Smooth muscle cell (in vitro differentiated cells): ENCODE measurements at regions not wholly inside any gene's neighbourhood (a gene's known extent, or its start where the extent isn't known, plus 50 kb on each side); places are given as distances from the start of the nearest gene placed in this dataset.

ENCODE experiments used
- DNase-seq: peaks from one replicate; lab custom pipeline; 2025; ENCODE audit not compliant: unreplicated experiment; lab: John Stamatoyannopoulos, UW
- H2AFZ ChIP-seq: fragments of 200-600 bp; sonication (generic); 2 replicates; pipeline ENCODE4 v1.6.0; 2016; ENCODE audit warnings: antibody characterized with exemption, low read depth, mild to moderate bottlenecking
- H3F3A ChIP-seq: fragments of 200-600 bp; sonication (generic); 2 replicates; pipeline ENCODE4 v1.6.0; 2017; ENCODE audit warnings: antibody characterized with exemption, low read depth
- H3K27ac ChIP-seq: fragments of 200-600 bp; sonication (generic); 2 replicates; pipeline ENCODE4 v1.5.1; 2016; ENCODE audit warnings: low read depth, mild to moderate bottlenecking
- H3K27me3 ChIP-seq: fragments of 200-600 bp; sonication (generic); 2 replicates; pipeline ENCODE4 v1.6.1; 2016; ENCODE audit warnings: low read depth, mild to moderate bottlenecking
- H3K36me3 ChIP-seq: fragments of 200-600 bp; sonication (generic); 2 replicates; pipeline ENCODE4 v1.5.1; 2016; ENCODE audit warnings: low read depth
- H3K4me1 ChIP-seq: fragments of 200-600 bp; sonication (generic); 2 replicates; pipeline ENCODE4 v1.5.1; 2016; ENCODE audit warnings: low read depth
- H3K4me2 ChIP-seq: fragments of 200-600 bp; sonication (generic); 2 replicates; pipeline ENCODE4 v1.6.0; 2016; ENCODE audit warnings: mild to moderate bottlenecking
- H3K4me3 ChIP-seq: fragments of 200-600 bp; sonication (generic); 2 replicates; pipeline ENCODE4 v1.5.1; 2016; ENCODE audit warnings: mild to moderate bottlenecking
- H3K79me2 ChIP-seq: fragments of 200-600 bp; sonication (generic); 2 replicates; pipeline ENCODE4 v1.6.0; 2016; ENCODE audit warnings: low read depth, mild to moderate bottlenecking
- H3K9ac ChIP-seq: fragments of 200-600 bp; sonication (generic); 2 replicates; pipeline ENCODE4 v1.6.0; 2016; ENCODE audit warnings: low read depth
- H3K9me3 ChIP-seq: fragments of 200-600 bp; sonication (generic); replicated peaks from 2 replicates; pipeline ENCODE4 v1.5.1; 2016; ENCODE audit warnings: low read depth
- H4K20me1 ChIP-seq: fragments of 200-600 bp; sonication (generic); 2 replicates; pipeline ENCODE4 v1.6.0; 2016; ENCODE audit warnings: low read depth
- WGBS: methylation state at CpG from one replicate; pipeline ENCODE4 v1.1.7; 2016; ENCODE audit warnings: low lambda C conversion rate; 5-methylcytosine and 5-hydroxymethylcytosine counted together
- TF ChIP-seq, protein P1 (sequence below): fragments of 200-600 bp; sonication (generic); IDR thresholded peaks from 2 replicates; pipeline ENCODE4 v1.5.1; 2017; ENCODE audit warnings: borderline replicate concordance, mild to moderate bottlenecking, antibody characterized with exemption; ENCODE audit not compliant: insufficient read depth, poor library complexity, severe bottlenecking

DNA sequence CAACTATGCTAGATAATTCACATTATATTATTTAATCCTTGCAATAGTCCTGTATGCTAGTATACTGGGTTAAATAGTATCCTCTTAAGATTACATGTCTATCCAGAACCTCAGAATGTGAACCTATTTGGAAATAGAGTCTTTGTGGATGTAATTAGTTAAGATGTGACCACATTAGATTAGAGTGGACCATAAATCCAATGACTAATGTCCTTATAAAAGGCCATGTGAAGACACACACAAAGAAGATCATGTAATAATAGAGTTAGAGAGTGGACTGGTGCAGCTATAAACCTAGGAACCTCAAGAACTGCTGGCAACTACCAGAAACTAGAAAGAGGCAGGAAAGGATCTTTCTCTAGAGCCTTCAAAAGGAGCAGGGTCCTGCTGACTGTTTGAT lies 263.6 kb upstream of the PTGER4 start:
- no peak overlapping the region for H3K9ac ChIP-seq
- no peak overlapping the region for H3K4me3 ChIP-seq
- H3K79me2 ChIP-seq = no peaks in the 10 kb centered on the region
- H3K27ac ChIP-seq = no peak overlapping the region
- H3K36me3 ChIP-seq = no peaks in the 10 kb centered on the region
- no peaks in the 10 kb centered on the region for H3F3A ChIP-seq
- H3K4me2 ChIP-seq = no peak overlapping the region
- DNase-seq = no peak
- H2AFZ ChIP-seq = no peak overlapping the region
- TF ChIP-seq, protein P1, sequence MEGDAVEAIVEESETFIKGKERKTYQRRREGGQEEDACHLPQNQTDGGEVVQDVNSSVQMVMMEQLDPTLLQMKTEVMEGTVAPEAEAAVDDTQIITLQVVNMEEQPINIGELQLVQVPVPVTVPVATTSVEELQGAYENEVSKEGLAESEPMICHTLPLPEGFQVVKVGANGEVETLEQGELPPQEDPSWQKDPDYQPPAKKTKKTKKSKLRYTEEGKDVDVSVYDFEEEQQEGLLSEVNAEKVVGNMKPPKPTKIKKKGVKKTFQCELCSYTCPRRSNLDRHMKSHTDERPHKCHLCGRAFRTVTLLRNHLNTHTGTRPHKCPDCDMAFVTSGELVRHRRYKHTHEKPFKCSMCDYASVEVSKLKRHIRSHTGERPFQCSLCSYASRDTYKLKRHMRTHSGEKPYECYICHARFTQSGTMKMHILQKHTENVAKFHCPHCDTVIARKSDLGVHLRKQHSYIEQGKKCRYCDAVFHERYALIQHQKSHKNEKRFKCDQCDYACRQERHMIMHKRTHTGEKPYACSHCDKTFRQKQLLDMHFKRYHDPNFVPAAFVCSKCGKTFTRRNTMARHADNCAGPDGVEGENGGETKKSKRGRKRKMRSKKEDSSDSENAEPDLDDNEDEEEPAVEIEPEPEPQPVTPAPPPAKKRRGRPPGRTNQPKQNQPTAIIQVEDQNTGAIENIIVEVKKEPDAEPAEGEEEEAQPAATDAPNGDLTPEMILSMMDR = no peak
- no peaks in the 10 kb centered on the region for H4K20me1 ChIP-seq
- no peaks in the 10 kb centered on the region for H3K4me1 ChIP-seq
- no peaks in the 10 kb centered on the region for H3K27me3 ChIP-seq
- no peaks in the 10 kb centered on the region for H3K9me3 ChIP-seq

DNA sequence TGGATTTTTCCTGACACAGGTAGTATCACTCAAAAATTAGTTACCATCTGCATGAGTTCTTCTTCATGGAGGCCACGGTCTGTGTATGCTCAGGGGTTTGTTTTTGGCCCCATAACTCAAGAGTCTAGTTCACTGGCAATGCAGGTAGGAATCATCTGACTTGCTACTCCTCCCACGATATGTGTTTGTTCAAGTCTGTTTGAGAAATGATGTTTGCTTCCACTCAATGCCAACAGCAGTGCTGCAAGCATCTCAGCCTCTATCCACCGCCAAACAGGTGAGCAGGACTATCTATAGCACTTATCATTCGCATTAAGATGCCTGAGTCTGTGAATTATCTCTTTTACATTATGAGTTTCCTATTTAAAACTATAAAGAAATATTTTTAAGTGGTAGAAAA lies 264.8 kb upstream of the PTGER4 start:
- no peaks in the 10 kb centered on the region for H3K27me3 ChIP-seq
- H3K36me3 ChIP-seq = no peaks in the 10 kb centered on the region
- H3K4me2 ChIP-seq = no peak overlapping the region
- 91% methylated on average over 4 of the region's 4 CpGs for WGBS
- H3F3A ChIP-seq = no peaks in the 10 kb centered on the region
- H3K27ac ChIP-seq = no peak overlapping the region
- no peak for DNase-seq
- no peak overlapping the region for H3K4me3 ChIP-seq
- no peak overlapping the region for H3K9ac ChIP-seq
- H3K79me2 ChIP-seq = no peaks in the 10 kb centered on the region
- no peaks in the 10 kb centered on the region for H4K20me1 ChIP-seq
- H3K9me3 ChIP-seq = no peaks in the 10 kb centered on the region
- no peak overlapping the region for H2AFZ ChIP-seq
- no peaks in the 10 kb centered on the region for H3K4me1 ChIP-seq
- TF ChIP-seq, protein P1 = no peak

GRCh38 chr5:40413743-40414142 lies 266.0 kb upstream of the PTGER4 start:
- H4K20me1 ChIP-seq = no peaks in the 10 kb centered on the region
- H2AFZ ChIP-seq = no peak overlapping the region
- no peak for DNase-seq
- H3K9me3 ChIP-seq = no peaks in the 10 kb centered on the region
- no peak overlapping the region for H3K4me2 ChIP-seq
- WGBS = 69% methylated on average over 4 of the region's 4 CpGs
- H3K27me3 ChIP-seq = no peaks in the 10 kb centered on the region
- no peak overlapping the region for H3K4me3 ChIP-seq
- H3K4me1 ChIP-seq = no peaks in the 10 kb centered on the region
- no peaks in the 10 kb centered on the region for H3K79me2 ChIP-seq
- no peak overlapping the region for H3K9ac ChIP-seq
- TF ChIP-seq, protein P1 = no peak
- H3K36me3 ChIP-seq = no peaks in the 10 kb centered on the region
- no peak overlapping the region for H3K27ac ChIP-seq
- H3F3A ChIP-seq = no peaks in the 10 kb centered on the region

- H3K27me3 ChIP-seq = no peaks in the 10 kb centered on the region
- H3K27ac ChIP-seq = no peak overlapping the region
- 94% methylated on average over 1 of the region's 1 CpG for WGBS
Measured at GRCh38 chr5:40412771-40413170, 266.9 kb upstream of the PTGER4 start.

More at GRCh38 chr5:40412771-40413170, 266.9 kb upstream of the PTGER4 start:
- Histone ChIP-seq H3K4me3 (no peak overlapping the region), H2AFZ (no peak overlapping the region), H3K4me1 (no peaks in the 10 kb centered on the region), H3K36me3 (no peaks in the 10 kb centered on the region), H3K9me3 (no peaks in the 10 kb centered on the region), H3F3A (no peaks in the 10 kb centered on the region), H3K79me2 (no peaks in the 10 kb centered on the region), H4K20me1 (no peaks in the 10 kb centered on the region), H3K9ac (no peak overlapping the region), H3K4me2 (no peak overlapping the region)
- TF ChIP-seq, protein P1 = no peak
- no peak for DNase-seq
